Heart right ventricle (tissue), 16 donors: ENCODE measurements at regions not wholly inside any gene's neighbourhood (a gene's known extent, or its start where the extent isn't known, plus 50 kb on each side); places are given as distances from the start of the nearest gene placed in this dataset.
A peak's percentile ranks its signal among the peaks of the same experiment; 100 is the strongest.

Experiments used
- ATAC-seq, 8 donors: fragments of 200-7000 bp; cut with Tn5 transposase; one replicate each; pipeline ENCODE4 v1.9.1; 2020; ENCODE audit warnings: mild to moderate bottlenecking in 8 of 8, moderate library complexity in 8 of 8, moderate number of reproducible peaks in 1 of 8
- DNase-seq, 2 donors: peaks; one replicate each; pipeline ENCODE4 v3.0.0-alpha.2; 2020
- H3K27ac ChIP-seq, 10 donors: fragments of 200-600 bp; sonication (generic) in 2 of 10; one replicate each; pipeline versions ENCODE4 v1.5.0 to v1.8.0; 2020 to 2022; ENCODE audit warnings: mild to moderate bottlenecking in 3 of 10
- H3K27me3 ChIP-seq, 7 donors: fragments of 200-600 bp; one replicate each; pipeline ENCODE4 v1.8.0; 2021 to 2022; ENCODE audit warnings: mild to moderate bottlenecking in 2 of 7
- H3K36me3 ChIP-seq, 9 donors: fragments of 200-600 bp; sonication (generic) in 1 of 9; one replicate each; pipeline versions ENCODE4 v1.5.0 to v1.8.0; 2020 to 2022; ENCODE audit warnings: mild to moderate bottlenecking in 2 of 9
- H3K4me1 ChIP-seq, 9 donors: fragments of 200-600 bp; sonication (generic) in 1 of 9; one replicate each; pipeline versions ENCODE4 v1.5.0 to v1.8.0; 2020 to 2022; ENCODE audit warnings: mild to moderate bottlenecking in 4 of 9
- H3K4me3 ChIP-seq, 10 donors: fragments of 200-600 bp; sonication (generic) in 2 of 10; one replicate each; pipeline versions ENCODE4 v1.5.0 to v1.8.0; 2020 to 2022; ENCODE audit warnings: mild to moderate bottlenecking in 7 of 10, moderate library complexity in 2 of 10
- H3K9me3 ChIP-seq, 11 donors: fragments of 200-600 bp in 10 of 11; sonication (generic) in 2 of 11; one replicate each; pipeline versions ENCODE4 v1.5.0 to v1.8.0; 2013 to 2022; ENCODE audit warnings: mild to moderate bottlenecking in 2 of 11, control low read depth in 1 of 11, moderate library complexity in 1 of 11
- WGBS, 2 donors: extraction: QIAGEN DNeasy Blood & Tissue Kit; methylation state at CpG; one replicate each; pipeline ENCODE4 v1.1.7; 2013; ENCODE audit warnings: inconsistent platforms in 1 of 2; 5-methylcytosine and 5-hydroxymethylcytosine counted together
- intact Hi-C, 10 donors: fragments of 100-400 bp; cut with DNase I; formaldehyde crosslinking; loops; one replicate each; pipeline versions ENCODE4 v1.11.1 to v1.14.2; 2022
- TF ChIP-seq, protein P1 (sequence below), 9 donors: fragments of 200-600 bp; sonication (generic) in 2 of 9; IDR thresholded peaks; one replicate each; pipeline versions ENCODE4 v1.5.0 to v1.8.0; 2021 to 2022; ENCODE audit warnings: antibody characterized with exemption in 9 of 9, mild to moderate bottlenecking in 5 of 9, moderate library complexity in 1 of 9
- donor health status: Arrhythmogenic right ventricular cardiomyopathy.
- donor health status: ischemic (EF 13 %, LVEDD 7.1; RV severe dilation, severe dysfunction).
- donor health status: healthy with polysubstance abuse.
- donor health status: DM: no; HTN: yes; CAD: no.
- donor health status: DM: no; HTN: no; CAD: no.
- donor health status: ischemic (EF 25% LVEDD 6.9; RV normal size, moderate dysfunction).
- donor health status: ischemic (EF 25% LVEDD 5.7; RV mildly dilated, moderate dysfunction).
- donor health status: healthy.
- donor health status: DM: yes; HTN: yes; CAD: no.
- donor health status: Ischemic cardiomyopathy.
- donor health status: ischemic (EF 35%, LVEDD 5.7; RV mildly dilated, moderate dysfunction).
- donor health status: nonischemic (EF 11% LVEDD 7.7; RV severe dilation, severe dysfunction).
- donor health status: DM: yes; HTN: yes; CAD: no.
- donor health status: PGD.
- donor health status: ischemic (EF 29% LVEDD 5.4; RV normal size, mild dysfunction).
- donor health status: nonischemic (EF 23%, LVEDD 6.1; RV moderate dilation, normal function).

DNA sequence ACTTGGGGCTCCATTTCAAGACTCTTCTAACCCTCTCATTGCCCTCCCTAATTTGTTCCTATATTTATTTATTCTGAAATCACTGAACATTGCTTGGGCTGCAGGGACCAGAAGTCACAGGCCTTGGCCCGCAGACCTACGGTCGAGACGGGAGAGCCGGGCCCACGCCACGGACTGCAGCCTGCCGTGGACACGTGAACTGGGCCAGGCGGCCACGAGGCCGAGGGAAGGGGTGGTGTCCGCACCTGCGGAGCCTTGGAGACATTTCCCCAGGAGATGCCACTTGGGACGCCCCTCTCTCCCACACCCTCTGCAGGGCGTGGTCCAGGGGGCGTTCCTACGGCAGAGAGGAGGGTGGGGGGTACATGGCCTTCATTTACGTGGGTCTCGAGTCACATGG lies 463.9 kb downstream of the ICE1 start:
- Histone ChIP-seq H3K36me3 (no peaks in the 10 kb centered on the region), H3K27ac (no peak overlapping the region), H3K4me3 (no peak overlapping the region), H3K9me3 (no peaks in the 10 kb centered on the region), H3K4me1 (peaks cover 0 to 5% (median 0%) of the 10 kb centered on the region in 9 donors), H3K27me3 (peaks cover 0 to 20% (median 5%) of the 10 kb centered on the region in 7 donors)
- WGBS, 2 donors: 90 to 92% methylated on average over 20 of the region's 20 CpGs
- TF ChIP-seq, protein P1, sequence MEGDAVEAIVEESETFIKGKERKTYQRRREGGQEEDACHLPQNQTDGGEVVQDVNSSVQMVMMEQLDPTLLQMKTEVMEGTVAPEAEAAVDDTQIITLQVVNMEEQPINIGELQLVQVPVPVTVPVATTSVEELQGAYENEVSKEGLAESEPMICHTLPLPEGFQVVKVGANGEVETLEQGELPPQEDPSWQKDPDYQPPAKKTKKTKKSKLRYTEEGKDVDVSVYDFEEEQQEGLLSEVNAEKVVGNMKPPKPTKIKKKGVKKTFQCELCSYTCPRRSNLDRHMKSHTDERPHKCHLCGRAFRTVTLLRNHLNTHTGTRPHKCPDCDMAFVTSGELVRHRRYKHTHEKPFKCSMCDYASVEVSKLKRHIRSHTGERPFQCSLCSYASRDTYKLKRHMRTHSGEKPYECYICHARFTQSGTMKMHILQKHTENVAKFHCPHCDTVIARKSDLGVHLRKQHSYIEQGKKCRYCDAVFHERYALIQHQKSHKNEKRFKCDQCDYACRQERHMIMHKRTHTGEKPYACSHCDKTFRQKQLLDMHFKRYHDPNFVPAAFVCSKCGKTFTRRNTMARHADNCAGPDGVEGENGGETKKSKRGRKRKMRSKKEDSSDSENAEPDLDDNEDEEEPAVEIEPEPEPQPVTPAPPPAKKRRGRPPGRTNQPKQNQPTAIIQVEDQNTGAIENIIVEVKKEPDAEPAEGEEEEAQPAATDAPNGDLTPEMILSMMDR (IDR thresholded peaks at IDR 0.05): no peak
- no peak for DNase-seq
- ATAC-seq: peak in 1 of 8 donors; percentile 41
- intact Hi-C loops: loop anchor here in 5 of 10 donors (10.0 kb wide), 3 partner anchors 382 to 688 kb away; no protein-coding TSS in a partner anchor

DNA sequence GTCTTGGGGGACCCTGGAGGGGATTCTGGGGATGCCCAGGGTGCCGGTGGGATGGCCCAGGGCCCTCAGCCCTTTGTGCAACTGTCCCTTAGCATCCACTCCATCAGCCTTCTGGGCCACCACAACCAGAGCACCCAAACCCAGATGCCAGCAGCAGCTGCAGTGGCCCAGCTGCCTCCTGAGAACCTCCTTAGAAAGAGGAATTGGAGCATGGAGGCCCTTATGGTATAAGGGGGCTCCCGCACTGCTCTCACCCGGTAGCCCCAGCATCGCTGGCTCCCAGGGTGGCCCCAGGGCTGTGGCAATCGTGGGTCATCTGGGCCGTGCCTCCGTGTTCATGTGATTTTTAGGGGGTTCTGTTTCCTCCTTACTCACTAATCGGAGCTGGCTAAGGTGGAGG lies 463.3 kb downstream of the ICE1 start:
- Histone ChIP-seq H3K36me3 (no peaks in the 10 kb centered on the region), H3K27me3 (peaks cover 0 to 20% (median 5%) of the 10 kb centered on the region in 7 donors), H3K4me1 (peaks cover 0 to 5% (median 0%) of the 10 kb centered on the region in 9 donors), H3K9me3 (no peaks in the 10 kb centered on the region), H3K4me3 (no peak overlapping the region), H3K27ac (no peak overlapping the region)
- TF ChIP-seq, protein P1 (IDR thresholded peaks at IDR 0.05): no peak
- WGBS, 2 donors: 89 to 91% methylated on average over 8 of the region's 8 CpGs
- no peak for DNase-seq
- no peak for ATAC-seq
- intact Hi-C loops: loop anchor here in 5 of 10 donors (10.0 kb wide), 3 partner anchors 381 to 689 kb away; no protein-coding TSS in a partner anchor

DNA sequence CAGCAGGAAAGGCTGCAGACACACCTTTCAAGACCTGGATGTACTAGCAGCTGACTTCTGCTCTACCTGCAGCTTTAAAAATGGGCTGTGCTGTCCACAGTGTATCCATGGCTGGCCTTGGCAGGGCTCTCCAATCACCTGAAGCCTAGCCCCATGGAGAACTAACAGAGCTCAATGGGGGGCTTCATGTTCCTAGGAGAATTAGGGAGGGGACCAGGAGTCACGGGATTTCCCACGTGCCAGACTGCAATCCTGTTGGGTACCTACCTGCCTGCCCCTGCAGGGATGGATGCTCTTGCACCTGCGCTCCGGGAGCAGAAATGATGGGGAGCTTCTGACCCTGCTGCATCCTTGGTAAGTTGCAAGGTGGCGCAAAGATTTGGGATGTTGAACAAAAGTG lies 462.1 kb downstream of the ICE1 start:
- WGBS, 2 donors: 82 to 89% methylated on average over 5 of the region's 5 CpGs
- ATAC-seq: no peak

DNA sequence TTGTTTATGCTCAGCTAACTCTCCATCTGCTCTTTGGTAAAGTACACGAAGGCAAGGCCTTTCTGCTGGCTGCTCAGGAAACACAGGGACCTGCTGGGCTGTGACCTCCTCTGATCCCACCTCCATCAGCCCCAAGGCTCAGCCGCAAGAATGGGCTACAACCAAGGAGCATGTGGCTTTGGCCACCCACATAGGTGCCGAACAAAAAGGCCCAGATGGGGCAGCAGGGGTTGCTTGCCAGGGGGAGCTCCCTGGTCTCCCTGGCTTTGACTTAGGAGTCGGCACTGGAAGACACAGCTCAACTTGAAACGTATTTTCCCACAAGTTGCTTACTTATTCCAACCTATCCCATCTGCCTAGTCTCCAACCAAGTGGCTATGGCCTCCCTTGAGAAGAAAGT lies 461.1 kb downstream of the ICE1 start:
- H3K27ac ChIP-seq: no peak overlapping the region
- no peaks in the 10 kb centered on the region for H3K36me3 ChIP-seq
- no peak overlapping the region for H3K4me3 ChIP-seq
- TF ChIP-seq, protein P1 (IDR thresholded peaks at IDR 0.05): no peak
- DNase-seq (no peak), ATAC-seq (no peak)
- 69 to 82% methylated on average over 5 of the region's 5 CpGs for WGBS, 2 donors
- peaks cover 0 to 20% (median 8%) of the 10 kb centered on the region in 7 donors for H3K27me3 ChIP-seq
- peaks cover 0 to 5% (median 0%) of the 10 kb centered on the region in 9 donors for H3K4me1 ChIP-seq
- intact Hi-C loops: loop anchor here in 9 of 10 donors (5.0 to 10.0 kb wide), 4 partner anchors 379 to 691 kb away; no protein-coding TSS in a partner anchor
- H3K9me3 ChIP-seq: no peaks in the 10 kb centered on the region

More for the DNA sequence above, 462.1 kb downstream of the ICE1 start:
- H3K9me3 ChIP-seq: no peaks in the 10 kb centered on the region
- TF ChIP-seq, protein P1 (IDR thresholded peaks at IDR 0.05): no peak
- no peak overlapping the region for H3K27ac ChIP-seq
- DNase-seq: no peak
- H3K36me3 ChIP-seq: no peaks in the 10 kb centered on the region
- intact Hi-C loops: loop anchor here in 9 of 10 donors (5.0 to 10.0 kb wide), 4 partner anchors 380 to 690 kb away; no protein-coding TSS in a partner anchor
- H3K4me3 ChIP-seq: no peak overlapping the region
- H3K4me1 ChIP-seq: peaks cover 0 to 5% (median 0%) of the 10 kb centered on the region in 9 donors
- peaks cover 0 to 20% (median 5%) of the 10 kb centered on the region in 7 donors for H3K27me3 ChIP-seq
